Right lung (tissue), 2 donors: ENCODE measurements at regions not wholly inside any gene's neighbourhood (a gene's known extent, or its start where the extent isn't known, plus 50 kb on each side); places are given as distances from the start of the nearest gene placed in this dataset.
"Not testable (repeated sequence)": the region's sequence is repeated elsewhere in the genome, so short reads cannot be mapped to it uniquely, and the experiment has no call there.

ENCODE experiments used
- DNase-seq, 2 donors: peaks; one replicate each; pipeline ENCODE4 v3.0.0-alpha.2; 2013

DNA sequence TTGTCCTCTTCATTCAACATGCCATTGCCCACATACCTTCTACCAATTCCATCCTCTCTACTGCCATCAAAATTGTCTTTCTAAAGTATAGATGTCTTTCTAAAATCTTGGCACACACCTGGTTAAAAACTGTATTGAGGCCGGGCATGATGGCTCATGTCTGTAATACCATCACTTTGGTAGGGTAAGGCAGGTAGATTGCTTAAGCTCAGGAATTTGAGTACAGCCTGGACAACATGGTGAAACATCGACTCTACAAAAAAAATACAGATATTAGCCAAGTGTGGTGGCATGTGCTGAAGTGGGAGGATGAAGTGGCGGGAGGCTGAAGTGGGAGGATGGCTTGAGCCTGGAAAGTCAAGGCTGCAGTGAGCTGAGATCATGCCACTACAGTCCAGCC lies 412.1 kb downstream of the TMEM38B start:
- no peak for DNase-seq

GRCh38 chr9:106107716-106108115 lies 413.4 kb downstream of the TMEM38B start:
- DNase-seq, result no peak

GRCh38 chr9:106109706-106110105 lies 415.4 kb downstream of the TMEM38B start:
- DNase-seq, result not testable (repeated sequence)

DNA sequence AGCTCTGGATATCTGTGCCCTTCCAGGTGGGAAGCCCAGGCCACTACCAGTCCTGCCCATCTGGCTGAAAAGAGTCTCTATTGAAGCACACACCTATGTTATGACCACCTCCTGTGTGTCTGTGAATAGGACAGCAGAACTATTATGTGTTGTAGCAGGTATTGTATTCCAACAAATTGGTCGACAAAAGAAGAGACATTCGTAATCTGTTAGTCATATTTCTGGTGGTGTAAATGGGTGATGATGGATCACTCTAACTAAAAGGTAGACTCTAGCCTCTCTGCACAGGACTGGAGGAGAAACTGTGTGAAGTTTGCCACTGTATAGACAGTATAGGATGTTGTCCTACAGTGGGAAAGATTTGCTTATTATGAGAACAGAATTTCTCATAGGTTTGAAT lies 416.1 kb downstream of the TMEM38B start:
- DNase-seq, result no peak

- DNase-seq, result no peak
Observed at GRCh38 chr9:106111039-106111730, 416.8 kb downstream of the TMEM38B start.

DNA sequence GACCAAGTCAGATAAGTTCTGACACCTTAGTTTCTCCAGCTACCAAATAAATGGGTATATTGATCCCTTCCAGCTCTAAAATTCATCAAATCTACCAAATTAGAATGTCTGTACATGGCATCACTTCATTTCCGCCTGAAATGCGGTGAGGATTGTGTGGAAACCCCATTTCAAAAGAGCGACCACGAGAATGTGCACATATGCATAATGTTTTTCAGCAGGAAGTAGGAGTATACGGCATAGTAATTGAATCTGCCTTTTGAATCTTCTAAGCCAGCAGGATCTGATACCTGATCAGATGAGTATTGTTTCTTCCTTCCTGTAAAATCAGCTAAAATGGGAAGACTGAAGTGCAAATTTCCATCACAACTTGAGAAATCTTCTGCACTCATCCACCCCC lies 418.6 kb downstream of the TMEM38B start:
- no peak for DNase-seq

- DNase-seq, result no peak
Observed at GRCh38 chr9:106119176-106119575, 424.8 kb downstream of the TMEM38B start.

DNA sequence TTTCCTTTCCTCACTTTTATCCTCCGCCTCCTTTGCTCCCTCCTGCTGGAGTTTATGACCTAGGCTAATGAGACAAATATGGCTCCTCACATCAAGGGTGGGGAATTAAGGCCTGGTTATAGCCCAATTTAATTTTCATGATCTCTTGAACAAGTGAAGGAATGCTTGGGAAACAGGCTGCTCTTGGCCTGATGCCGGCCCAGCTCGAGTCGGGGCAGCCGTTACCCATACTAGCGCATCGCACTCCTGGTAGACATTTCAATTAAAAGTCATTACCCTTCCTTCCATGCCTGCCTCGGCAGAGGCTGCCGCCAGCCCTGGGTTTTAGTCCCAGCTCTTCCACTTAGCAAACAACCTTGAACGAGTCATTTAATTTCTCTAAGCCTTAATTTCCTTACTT lies 425.7 kb downstream of the TMEM38B start:
- DNase-seq, result no peak

DNA sequence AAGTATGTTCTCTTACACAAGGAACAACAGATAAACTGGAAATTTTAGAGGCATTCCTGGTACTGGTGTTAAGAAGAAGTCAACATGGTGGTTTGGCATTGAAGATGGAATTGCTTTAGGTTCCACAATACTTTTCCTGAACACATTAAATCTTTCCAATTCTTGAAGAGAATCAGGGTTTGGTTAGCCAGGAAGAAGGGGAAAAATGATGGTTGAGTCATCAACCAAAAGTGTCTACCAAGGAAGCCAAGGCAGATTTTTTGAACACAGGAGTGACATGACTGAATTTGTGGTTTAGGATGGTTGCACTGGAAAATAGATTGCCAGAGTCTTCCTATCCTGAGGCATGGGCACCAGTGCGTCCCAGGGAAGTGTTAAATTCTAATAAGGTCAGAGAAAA lies 433.4 kb downstream of the TMEM38B start:
- no peak for DNase-seq

- DNase-seq, result no peak
Observed at GRCh38 chr9:106130374-106130773, 436.0 kb downstream of the TMEM38B start.

GRCh38 chr9:106143781-106144180 lies 449.4 kb downstream of the TMEM38B start:
- no peak for DNase-seq

- DNase-seq, result no peak
Observed at GRCh38 chr9:106146066-106146840, 451.9 kb downstream of the TMEM38B start.

DNA sequence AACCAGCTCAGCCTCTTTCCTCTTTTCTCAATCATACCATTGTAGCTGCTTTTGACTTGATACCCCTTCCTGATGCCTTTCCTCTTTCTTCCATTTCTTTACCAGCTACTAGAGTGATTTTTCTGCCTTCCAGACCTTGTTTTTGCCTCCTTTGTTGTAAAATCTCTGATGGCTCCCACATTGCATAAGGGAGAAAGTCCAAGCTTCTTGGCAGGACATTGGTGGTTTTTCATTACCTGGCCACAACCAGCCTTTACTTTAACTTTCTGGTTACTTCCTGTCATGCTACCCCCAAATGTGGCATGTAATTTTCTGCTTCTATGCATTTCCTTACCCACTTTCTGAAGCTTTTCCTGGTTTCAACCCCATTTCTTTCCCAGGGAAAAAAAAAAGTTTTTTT lies 452.5 kb downstream of the TMEM38B start:
- DNase-seq, result no peak

DNA sequence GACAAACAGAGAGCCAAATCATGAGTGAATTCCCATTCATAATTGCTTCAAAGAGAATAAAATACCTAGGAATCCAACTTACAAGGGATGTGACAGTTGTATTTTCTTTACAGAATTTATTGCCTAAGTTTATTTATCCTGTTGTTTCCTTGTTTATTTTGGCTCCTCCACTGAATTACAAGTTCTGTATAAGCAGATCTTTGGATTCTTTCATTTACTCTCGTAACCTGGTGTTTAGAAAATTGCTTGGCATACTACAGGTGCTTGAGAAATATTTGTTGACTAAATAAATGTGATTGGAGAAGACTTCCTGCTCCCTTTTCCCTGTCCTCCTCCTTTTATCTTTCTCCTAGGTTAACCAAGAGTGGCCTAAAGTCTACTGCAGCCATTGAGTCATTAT lies 455.6 kb downstream of the TMEM38B start:
- no peak for DNase-seq

- DNase-seq, result no peak
Observed at GRCh38 chr9:106156465-106156864, 462.1 kb downstream of the TMEM38B start.

GRCh38 chr9:106172265-106172664 lies 477.9 kb downstream of the TMEM38B start:
- DNase-seq, result no peak

DNA sequence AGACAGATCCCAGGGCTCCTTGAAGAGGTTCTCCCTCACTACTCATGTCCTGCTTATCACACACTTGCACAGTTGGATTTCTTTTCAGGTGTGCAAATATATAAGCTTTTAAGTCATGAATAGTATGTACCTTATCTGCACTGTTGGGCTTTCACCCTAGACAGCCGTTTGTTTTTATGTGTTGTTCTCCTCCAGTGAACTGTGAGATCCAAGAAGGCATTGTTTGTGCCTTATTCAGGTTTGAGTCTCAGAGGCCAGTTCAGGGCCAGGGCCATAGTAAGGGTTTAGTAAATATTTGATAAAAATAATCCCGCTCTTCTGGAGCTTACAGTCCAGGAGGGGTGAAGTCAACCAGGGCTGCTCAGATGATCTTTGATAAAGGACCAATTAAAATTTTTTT lies 480.0 kb downstream of the TMEM38B start:
- no peak for DNase-seq

DNA sequence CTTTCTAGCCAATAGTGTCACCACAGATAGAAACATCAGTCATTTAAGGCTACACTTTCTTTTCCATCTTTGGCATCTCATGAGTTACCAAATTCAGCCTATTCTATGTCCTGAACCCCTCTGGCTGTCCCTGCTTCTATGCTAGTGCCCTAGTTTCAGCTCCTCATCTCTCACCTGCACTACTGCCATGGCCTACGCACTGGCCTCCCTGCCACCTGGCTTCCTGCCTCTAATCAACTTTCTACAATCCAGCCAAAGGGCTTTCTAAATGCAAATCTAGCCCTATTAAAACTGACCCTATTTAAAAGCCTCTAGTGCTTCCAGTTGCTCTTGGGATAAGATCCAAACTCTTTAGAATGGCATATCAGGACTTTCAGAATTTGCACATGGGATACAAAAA lies 482.9 kb downstream of the TMEM38B start:
- no peak for DNase-seq

DNA sequence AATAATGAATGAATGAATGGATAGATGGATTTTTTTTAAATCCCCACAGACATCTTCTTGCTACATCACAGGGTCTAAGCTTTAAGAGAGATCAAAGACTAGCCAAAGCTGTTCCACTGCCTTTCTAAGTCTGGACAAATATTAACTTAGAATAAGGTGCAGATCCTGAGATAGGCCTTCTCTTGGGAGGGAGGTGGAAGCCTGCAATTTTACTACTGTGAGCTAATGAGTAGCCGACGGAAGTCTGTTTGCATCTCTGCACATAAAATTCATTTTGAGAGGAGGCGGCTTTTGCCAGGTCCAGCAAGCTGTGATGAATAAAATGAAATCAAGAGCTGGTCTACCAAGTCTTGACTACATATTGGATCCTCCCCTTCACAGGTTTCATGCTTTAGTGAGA lies 484.9 kb downstream of the TMEM38B start:
- no peak for DNase-seq

- not testable (repeated sequence) for DNase-seq
Observed at GRCh38 chr9:106203815-106204516, 509.6 kb downstream of the TMEM38B start.

- no peak for DNase-seq
Observed at GRCh38 chr9:106207298-106207697, 513.0 kb downstream of the TMEM38B start.

GRCh38 chr9:106218427-106218826 lies 524.1 kb downstream of the TMEM38B start:
- peak; percentile 8 to 13 for DNase-seq

DNA sequence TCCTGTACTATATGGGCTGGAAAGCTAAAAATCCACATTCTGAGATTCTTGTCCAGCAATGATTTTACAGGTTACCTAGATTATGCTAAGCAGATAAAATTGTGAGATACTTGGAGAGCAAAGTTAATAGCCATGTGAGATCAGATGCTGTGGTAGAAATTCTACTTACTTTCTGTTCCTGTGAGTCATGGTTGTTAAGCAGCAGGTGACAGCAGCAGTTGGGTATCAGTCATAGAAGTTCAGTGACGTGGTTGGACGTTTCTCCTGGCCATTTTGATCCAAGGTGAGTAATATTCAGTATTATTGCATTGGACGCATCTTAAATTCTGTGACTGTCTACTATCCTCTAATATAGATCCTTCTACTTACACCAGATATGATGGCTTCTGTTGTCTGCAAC lies 524.5 kb downstream of the TMEM38B start:
- no peak for DNase-seq
